H1 (cell line): ENCODE measurements at regions not wholly inside any gene's neighbourhood (a gene's known extent, or its start where the extent isn't known, plus 50 kb on each side); places are given as distances from the start of the nearest gene placed in this dataset.

Experiments
- CTCF ChIA-PET: fragments of 300-600 bp; sonication (Branson Sonifier 250); formaldehyde crosslinking; loops from one replicate; lab custom pipeline; 2021; ENCODE audit not compliant: partially characterized antibody; lab: Charles Lee
- POLR2A ChIA-PET: fragments of 300-600 bp; sonication (Branson Sonifier 250); formaldehyde crosslinking; loops from one replicate; lab custom pipeline; 2021; ENCODE audit warnings: inconsistent platforms; ENCODE audit not compliant: partially characterized antibody; lab: Charles Lee
- DNase-seq, 2 experiments: peaks; one replicate each; pipeline versions ENCODE4 v3.0.0 to v3.0.0-alpha.2; 2010 to 2022; ENCODE audit warnings: low spot score in 2 of 2, low read depth in 1 of 2, mixed read lengths in 1 of 2
- FAIRE-seq: peaks from 2 replicates; lab custom pipeline; 2011; peaks lifted over from hg19 to GRCh38; lab: Jason Lieb, UNC
- H2AFZ ChIP-seq: 2 replicates; pipeline ENCODE4 v1.8.1; 2012; ENCODE audit warnings: low read length, inconsistent platforms
- H2AK5ac ChIP-seq: 2 replicates; pipeline ENCODE4 v1.6.1; 2013; ENCODE audit warnings: low read depth, low read length
- H2BK120ac ChIP-seq: replicated peaks from 2 replicates; pipeline ENCODE3; 2013; ENCODE audit warnings: low read depth, low read length, inconsistent platforms
- H2BK12ac ChIP-seq: 2 replicates; pipeline ENCODE4 v1.6.1; 2013; ENCODE audit warnings: low read depth, low read length
- H2BK15ac ChIP-seq: 2 replicates; pipeline ENCODE4 v1.6.1; 2013; ENCODE audit warnings: low read length
- H2BK20ac ChIP-seq: 2 replicates; pipeline ENCODE4 v1.6.1; 2013; ENCODE audit warnings: low read length
- H2BK5ac ChIP-seq: 2 replicates; pipeline ENCODE4 v1.6.1; 2013; ENCODE audit warnings: low read depth, low read length
- H3K14ac ChIP-seq: 2 replicates; pipeline ENCODE4 v1.6.1; 2013; ENCODE audit warnings: inconsistent platforms; ENCODE audit not compliant: insufficient read length
- H3K18ac ChIP-seq: 2 replicates; pipeline ENCODE4 v1.6.1; 2013; ENCODE audit warnings: low read length; ENCODE audit errors: extremely low read depth
- H3K23ac ChIP-seq: 2 replicates; pipeline ENCODE4 v1.6.1; 2013; ENCODE audit warnings: inconsistent platforms; ENCODE audit not compliant: insufficient read length
- H3K23me2 ChIP-seq: 2 replicates; pipeline ENCODE4 v1.6.1; 2013; ENCODE audit warnings: low read depth, low read length
- H3K27ac ChIP-seq: 2 replicates; pipeline ENCODE4 v1.6.1; 2011; ENCODE audit warnings: low read depth, low read length, inconsistent platforms
- H3K27me3 ChIP-seq, 4 experiments: replicated peaks in 1 of 4; 1 replicate in 1 of 4; 2 replicates in 3 of 4; pipeline versions ENCODE4 v1.6.1 to v1.8.1; 2011 to 2013; ENCODE audit warnings: low read length in 3 of 4, mild to moderate bottlenecking in 3 of 4, inconsistent platforms in 2 of 4, mixed read lengths in 2 of 4, moderate library complexity in 1 of 4; ENCODE audit not compliant: control insufficient read depth in 3 of 4, insufficient read depth in 3 of 4; ENCODE audit errors: extremely low read depth in 1 of 4
- H3K36me3 ChIP-seq, 4 experiments: 2 replicates each; pipeline versions ENCODE4 v1.6.1 to v1.8.1; 2011 to 2013; ENCODE audit warnings: mild to moderate bottlenecking in 4 of 4, low read length in 3 of 4, moderate library complexity in 2 of 4, control low read depth in 1 of 4, inconsistent platforms in 1 of 4; ENCODE audit not compliant: insufficient read depth in 4 of 4, control insufficient read depth in 2 of 4
- H3K4ac ChIP-seq: replicated peaks from 2 replicates; pipeline ENCODE3; 2013; ENCODE audit warnings: low read length, low read depth, mixed read lengths, inconsistent platforms; ENCODE audit not compliant: insufficient read length
- H3K4me1 ChIP-seq, 4 experiments: replicated peaks in 1 of 4; 1 replicate in 1 of 4; 2 replicates in 3 of 4; pipeline versions ENCODE4 v1.6.1 to v1.8.1; 2011 to 2013; ENCODE audit warnings: low read length in 3 of 4, inconsistent platforms in 2 of 4, mixed read lengths in 1 of 4; ENCODE audit not compliant: insufficient read depth in 4 of 4, control insufficient read depth in 3 of 4
- H3K4me2 ChIP-seq, 2 experiments: 2 replicates each; pipeline versions ENCODE4 v1.6.1 to v1.8.1; 2011 to 2013; ENCODE audit warnings: low read depth in 2 of 2, low read length in 2 of 2, control low read depth in 1 of 2, inconsistent platforms in 1 of 2, mild to moderate bottlenecking in 1 of 2; ENCODE audit not compliant: insufficient read depth in 1 of 2
- H3K4me3 ChIP-seq, 4 experiments: fragments of 200-600, 300-600 bp in 1 of 4; sonication (generic), shearing (Covaris generic), sonication (Bioruptor Twin) in 1 of 4; 2 replicates each; pipeline versions ENCODE4 v1.5.1 to v1.8.1; 2011 to 2016; ENCODE audit warnings: low read length in 4 of 4, low read depth in 3 of 4, control low read depth in 2 of 4, inconsistent platforms in 2 of 4, mild to moderate bottlenecking in 2 of 4, mixed read lengths in 1 of 4, moderate library complexity in 1 of 4; ENCODE audit not compliant: insufficient read depth in 2 of 4; ENCODE audit errors: extremely low read depth in 1 of 4
- H3K56ac ChIP-seq: replicated peaks from 2 replicates; pipeline ENCODE3; 2013; ENCODE audit warnings: low read depth, mild to moderate bottlenecking, mixed read lengths, low read length, inconsistent platforms; ENCODE audit not compliant: insufficient read length
- H3K79me1 ChIP-seq: 2 replicates; pipeline ENCODE4 v1.6.1; 2013; ENCODE audit warnings: low read depth, low read length, control low read depth
- H3K79me2 ChIP-seq, 2 experiments: 2 replicates each; pipeline versions ENCODE4 v1.6.1 to v1.8.1; 2012 to 2013; ENCODE audit warnings: low read length in 2 of 2, mild to moderate bottlenecking in 2 of 2, inconsistent platforms in 1 of 2; ENCODE audit not compliant: insufficient read depth in 2 of 2, control insufficient read depth in 1 of 2
- H3K9ac ChIP-seq, 4 experiments: replicated peaks in 1 of 4; 1 replicate in 1 of 4; 2 replicates in 3 of 4; pipeline versions ENCODE4 v1.6.1 to v1.8.1; 2011 to 2013; ENCODE audit warnings: low read depth in 3 of 4, low read length in 3 of 4, control low read depth in 2 of 4, mild to moderate bottlenecking in 2 of 4, moderate library complexity in 2 of 4, inconsistent platforms in 1 of 4; ENCODE audit errors: extremely low read depth in 1 of 4
- H3K9me3 ChIP-seq, 2 experiments: 2 replicates each; pipeline versions ENCODE4 v1.6.1 to v1.8.1; 2012 to 2013; ENCODE audit warnings: mild to moderate bottlenecking in 2 of 2, moderate library complexity in 2 of 2, control low read depth in 1 of 2, inconsistent platforms in 1 of 2, low read depth in 1 of 2, low read length in 1 of 2, mixed read lengths in 1 of 2; ENCODE audit not compliant: insufficient read depth in 2 of 2
- H4K20me1 ChIP-seq, 2 experiments: replicated peaks in 1 of 2; 2 replicates each; pipeline versions ENCODE3 to v1.8.1; 2011 to 2013; ENCODE audit warnings: inconsistent platforms in 2 of 2, low read length in 2 of 2, mild to moderate bottlenecking in 1 of 2; ENCODE audit not compliant: insufficient read depth in 2 of 2, control insufficient read depth in 1 of 2
- H4K5ac ChIP-seq: 2 replicates; pipeline ENCODE4 v1.6.1; 2013; ENCODE audit warnings: low read length, low read depth, mixed read lengths, inconsistent platforms; ENCODE audit not compliant: insufficient read length
- H4K8ac ChIP-seq: 2 replicates; pipeline ENCODE4 v1.8.0; 2013; ENCODE audit warnings: mild to moderate bottlenecking, moderate library complexity, low read length, inconsistent platforms; ENCODE audit not compliant: insufficient read depth; ENCODE audit errors: extremely low read depth
- H4K91ac ChIP-seq: replicated peaks from 2 replicates; pipeline ENCODE3; 2013; ENCODE audit warnings: low read length, mixed read lengths, inconsistent platforms; ENCODE audit not compliant: insufficient read length
- BRCA1 ChIP-seq: IDR thresholded peaks from 2 replicates; pipeline ENCODE4 v1.6.1; 2012; ENCODE audit warnings: low read depth, low read length, improper control_type of control experiment
- CTBP2 ChIP-seq: IDR thresholded peaks from 2 replicates; pipeline ENCODE4 v1.7.0; 2011; ENCODE audit warnings: borderline replicate concordance, mild to moderate bottlenecking, moderate library complexity, mixed read lengths, low read length; ENCODE audit not compliant: insufficient read depth, insufficient read length
- EGR1 ChIP-seq: IDR thresholded peaks from 2 replicates; pipeline ENCODE4 v1.6.1; 2011; ENCODE audit warnings: low read depth, low read length, borderline replicate concordance
- GTF2F1 ChIP-seq: IDR thresholded peaks from 2 replicates; pipeline ENCODE4 v1.6.1; 2012; ENCODE audit warnings: low read depth, low read length, improper control_type of control experiment, borderline replicate concordance
- KDM5A ChIP-seq: fragments of 200-600 bp; IDR thresholded peaks from 2 replicates; pipeline ENCODE4 v1.7.1; 2012; ENCODE audit warnings: mild to moderate bottlenecking, low read length, inconsistent platforms, mixed read lengths
- SIN3A ChIP-seq, 2 experiments: IDR thresholded peaks in 1 of 2; conservative IDR thresholded peaks in 1 of 2; 2 replicates each; pipeline ENCODE4 v1.6.1; 2011 to 2012; ENCODE audit warnings: low read length in 2 of 2, improper control_type of control experiment in 1 of 2, low read depth in 1 of 2, mild to moderate bottlenecking in 1 of 2
- SIX5 ChIP-seq: IDR thresholded peaks from 2 replicates; pipeline ENCODE4 v1.6.1; 2011; ENCODE audit warnings: mild to moderate bottlenecking, low read depth, low read length
- SUZ12 ChIP-seq: fragments of 200-600 bp; sonication (generic); IDR thresholded peaks from 2 replicates; pipeline ENCODE4 v1.6.1; 2012; ENCODE audit warnings: mild to moderate bottlenecking, inconsistent platforms, low read length, moderate library complexity, mixed read lengths
- TAF7 ChIP-seq: optimal IDR thresholded peaks from 2 replicates; pipeline ENCODE3; 2011; ENCODE audit warnings: low read depth, mild to moderate bottlenecking, inconsistent platforms, low read length, moderate library complexity, borderline replicate concordance
- TEAD4 ChIP-seq: IDR thresholded peaks from 2 replicates; pipeline ENCODE4 v1.6.1; 2012; ENCODE audit warnings: low read depth, low read length, inconsistent platforms, mixed read lengths
- ZNF274 ChIP-seq: IDR thresholded peaks from 2 replicates; pipeline ENCODE4 v1.7.0; 2012; ENCODE audit warnings: low read length, borderline replicate concordance; ENCODE audit errors: extremely low read depth
- WGBS, 2 experiments: shearing (Covaris generic) in 1 of 2; methylation state at CpG; one replicate each; pipeline versions ENCODE4 v1.1.6 to v1.1.7; 2013 to 2015; ENCODE audit warnings: low lambda C conversion rate in 2 of 2, mixed read lengths in 2 of 2, inconsistent platforms in 1 of 2, low coverage in 1 of 2, missing lambda C conversion rate in 1 of 2; ENCODE audit not compliant: insufficient replicate concordance in 2 of 2, insufficient coverage in 1 of 2, insufficient read length in 1 of 2; ENCODE audit errors: extremely low coverage in 1 of 2, missing lambda C conversion rate in 1 of 2; 5-methylcytosine and 5-hydroxymethylcytosine counted together
- TF ChIP-seq, protein P1 (sequence below): IDR thresholded peaks from 2 replicates; pipeline ENCODE4 v1.6.1; 2011; ENCODE audit warnings: low read depth, mild to moderate bottlenecking, low read length; ENCODE audit not compliant: insufficient read depth
- TF ChIP-seq, protein P2 (sequence below): IDR thresholded peaks from 2 replicates; pipeline ENCODE4 v1.6.1; 2012; ENCODE audit warnings: inconsistent platforms

GRCh38 chr5:53368966-53369605, 111.3 kb upstream of the FST start:
- DNase-seq: no peak
- Histone ChIP-seq H3K18ac (no peak overlapping the region), H3K36me3 (no peaks in the 10 kb centered on the region), H3K9me3 (no peaks in the 10 kb centered on the region), H3K56ac (no peak overlapping the region), H4K8ac (no peak overlapping the region), H3K27ac (no peak overlapping the region), H3K4me3 (no peak overlapping the region), H3K23me2 (no peaks in the 10 kb centered on the region), H2BK120ac (no peak overlapping the region), H4K91ac (no peak overlapping the region), H4K5ac (no peak overlapping the region), H3K4ac (no peak overlapping the region), H2BK5ac (no peak overlapping the region), H3K79me2 (no peaks in the 10 kb centered on the region), H2AK5ac (no peak overlapping the region), H2AFZ (0 out of 2 replicates have a peak overlapping the region, but pooled peaks have one; percentile 25), H3K79me1 (no peaks in the 10 kb centered on the region), H2BK12ac (no peak overlapping the region), H4K20me1 (no peaks in the 10 kb centered on the region), H3K4me1 (no peaks in the 10 kb centered on the region), H3K14ac (no peak overlapping the region), H3K27me3 (no peaks in the 10 kb centered on the region), H3K23ac (no peak overlapping the region), H3K4me2 (no peak overlapping the region), H2BK15ac (no peak overlapping the region), H3K9ac (no peak overlapping the region), H2BK20ac (no peak overlapping the region)
- POLR2A ChIA-PET: interaction anchor here (1.0 kb wide), 1 partner anchor 9 kb away, joined by 3 read pairs; no protein-coding TSS in a partner anchor
- CTCF ChIA-PET: interaction anchor here (0.6 kb wide), 1 partner anchor 59 kb away, joined by 3 read pairs; no protein-coding TSS in a partner anchor
- FAIRE-seq: no peak
- 94% methylated on average over 2 of the region's 2 CpGs; no CpG with 5 or more reads in 1 of the 2 experiments for WGBS, 2 experiments
- no peak for TF ChIP-seq SUZ12
- TF ChIP-seq, protein P1, sequence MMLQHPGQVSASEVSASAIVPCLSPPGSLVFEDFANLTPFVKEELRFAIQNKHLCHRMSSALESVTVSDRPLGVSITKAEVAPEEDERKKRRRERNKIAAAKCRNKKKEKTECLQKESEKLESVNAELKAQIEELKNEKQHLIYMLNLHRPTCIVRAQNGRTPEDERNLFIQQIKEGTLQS: no peak
- no peak for TF ChIP-seq ZNF274
- no peak for TF ChIP-seq GTF2F1
- TF ChIP-seq TAF7: no peak
- TF ChIP-seq SIN3A (conservative IDR thresholded peaks at IDR 0.05 in 1 of 2, IDR thresholded peaks at IDR 0.05 in 1 of 2; ENCODE audit: low read depth in 1 of 2, low read length in 2 of 2): no peak
- TF ChIP-seq, protein P2, sequence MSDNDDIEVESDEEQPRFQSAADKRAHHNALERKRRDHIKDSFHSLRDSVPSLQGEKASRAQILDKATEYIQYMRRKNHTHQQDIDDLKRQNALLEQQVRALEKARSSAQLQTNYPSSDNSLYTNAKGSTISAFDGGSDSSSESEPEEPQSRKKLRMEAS: no peak
- no peak for TF ChIP-seq TEAD4
- TF ChIP-seq SIX5: no peak
- no peak for TF ChIP-seq BRCA1
- TF ChIP-seq EGR1: no peak
- TF ChIP-seq KDM5A: no peak
- TF ChIP-seq CTBP2: no peak
